GF-D8 (cell line): ENCODE measurements at regions not wholly inside any gene's neighbourhood (a gene's known extent, or its start where the extent isn't known, plus 50 kb on each side); places are given as distances from the start of the nearest gene placed in this dataset.
"Not testable (repeated sequence)": the region's sequence is repeated elsewhere in the genome, so short reads cannot be mapped to it uniquely, and the experiment has no call there.

Experiments used
- DNase-seq: peaks from one replicate; lab custom pipeline; 2025; lab: John Stamatoyannopoulos, UW

DNA sequence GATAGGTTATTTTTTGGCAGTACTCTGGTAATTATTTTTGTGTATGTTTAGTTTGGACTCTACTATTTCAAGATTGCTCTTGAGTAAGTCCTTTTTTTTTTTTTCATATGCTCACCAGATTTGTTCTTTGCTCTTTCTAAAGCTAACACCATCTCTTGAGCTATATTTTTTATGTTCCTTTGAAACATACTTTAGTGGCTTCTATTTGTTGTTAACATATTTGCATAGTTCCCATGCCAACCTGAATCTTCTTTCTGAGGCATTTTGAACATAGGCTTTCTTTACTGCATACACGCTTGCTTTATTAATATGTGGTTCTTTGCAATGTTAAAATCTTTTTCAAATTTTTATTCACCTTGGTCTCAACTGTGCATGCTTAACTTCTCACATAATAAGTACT lies 1644.9 kb downstream of the SUCLG1 start:
- no peak for DNase-seq

DNA sequence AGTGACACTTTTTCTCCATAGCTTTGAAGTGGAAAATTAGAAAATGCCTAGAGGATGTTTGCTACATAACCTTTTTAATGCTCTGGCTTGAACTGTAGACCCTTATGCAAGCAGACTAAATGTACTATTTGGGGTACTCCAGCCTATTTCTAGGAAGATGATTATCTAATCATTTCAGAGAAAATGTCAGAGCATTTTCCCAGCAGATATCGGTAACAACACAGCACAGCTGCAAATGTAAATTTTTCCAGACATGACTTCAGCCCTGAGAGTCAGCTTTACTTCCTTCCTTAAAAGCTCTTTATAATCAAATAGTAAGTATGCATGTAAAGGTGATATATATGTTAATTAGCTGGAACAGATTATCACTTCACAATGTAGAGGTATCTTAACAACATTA lies 1647.1 kb downstream of the SUCLG1 start:
- DNase-seq: no peak

DNA sequence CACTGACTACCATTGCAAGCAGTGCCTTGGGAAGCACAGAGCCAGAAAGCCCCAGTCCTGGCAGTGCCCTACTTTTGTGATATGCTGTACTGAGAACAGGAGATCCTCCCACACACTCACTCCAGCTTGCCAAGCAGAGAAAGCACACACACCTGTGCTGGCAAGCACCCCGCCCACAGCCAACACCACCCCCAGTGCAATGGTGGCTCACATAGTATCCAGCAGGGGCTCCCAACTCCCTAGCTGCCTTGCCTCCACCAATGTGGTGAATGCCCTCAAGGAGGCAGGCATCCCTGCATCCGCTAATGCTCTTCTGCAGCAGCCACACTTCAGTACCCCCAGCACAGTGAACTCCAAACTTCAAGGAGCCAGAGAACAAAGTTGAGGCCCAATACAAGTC lies 1655.8 kb downstream of the SUCLG1 start:
- no peak for DNase-seq

DNA sequence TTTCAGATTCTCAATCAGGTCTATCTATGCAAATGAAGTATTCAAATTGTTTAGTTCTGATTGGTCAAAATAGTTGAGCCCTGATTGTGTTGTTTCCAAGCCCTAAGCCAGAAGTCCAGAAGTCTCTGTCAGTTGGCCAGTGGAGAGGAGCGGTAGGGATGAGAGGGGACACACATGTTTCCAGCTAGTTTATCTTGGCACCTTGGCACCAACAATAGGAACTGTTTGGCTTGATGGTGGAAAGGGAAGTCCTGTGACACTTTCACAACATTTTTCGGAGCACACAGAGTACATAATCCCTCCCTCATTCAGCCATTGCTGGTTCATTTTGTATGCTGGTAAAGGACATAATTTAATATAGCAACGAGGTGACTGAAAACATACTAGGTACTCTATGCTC lies 1661.6 kb downstream of the SUCLG1 start:
- no peak for DNase-seq

DNA sequence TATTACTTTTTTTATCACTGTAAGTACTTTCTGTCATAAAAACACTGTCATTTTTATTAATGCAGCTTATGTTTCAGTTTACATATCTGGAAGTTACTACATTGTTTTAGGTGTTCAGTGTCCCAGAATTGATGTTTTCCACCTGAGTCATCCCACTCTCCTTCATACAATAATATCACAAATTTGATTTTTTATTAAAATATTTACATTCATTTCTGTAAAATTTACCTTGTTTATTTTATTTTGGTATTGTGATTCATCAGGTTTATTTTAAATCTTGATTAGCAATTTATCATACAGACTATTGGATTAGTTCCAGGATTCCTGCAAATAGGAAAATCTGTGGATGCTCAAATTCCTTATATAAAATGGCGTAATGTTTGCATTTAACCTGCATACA lies 1662.9 kb downstream of the SUCLG1 start:
- DNase-seq: no peak

DNA sequence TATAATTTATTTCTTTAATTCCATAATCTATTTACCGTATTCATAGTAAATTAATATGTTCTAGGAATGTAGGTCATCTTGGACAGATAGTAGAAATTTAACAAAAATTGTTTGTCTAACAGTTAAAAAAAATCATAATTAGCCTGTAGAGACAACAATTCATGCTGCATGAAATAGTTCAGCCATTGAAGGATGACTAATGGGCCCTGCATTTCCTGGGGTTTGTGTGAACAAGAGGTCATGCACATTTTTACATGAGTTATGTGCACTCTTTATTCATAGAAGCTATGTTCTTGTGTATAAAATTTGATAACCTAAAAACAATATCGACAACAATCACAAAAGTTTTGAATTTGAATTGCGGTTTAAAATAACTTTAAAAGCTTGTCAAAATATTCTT lies 1663.6 kb downstream of the SUCLG1 start:
- DNase-seq: no peak

DNA sequence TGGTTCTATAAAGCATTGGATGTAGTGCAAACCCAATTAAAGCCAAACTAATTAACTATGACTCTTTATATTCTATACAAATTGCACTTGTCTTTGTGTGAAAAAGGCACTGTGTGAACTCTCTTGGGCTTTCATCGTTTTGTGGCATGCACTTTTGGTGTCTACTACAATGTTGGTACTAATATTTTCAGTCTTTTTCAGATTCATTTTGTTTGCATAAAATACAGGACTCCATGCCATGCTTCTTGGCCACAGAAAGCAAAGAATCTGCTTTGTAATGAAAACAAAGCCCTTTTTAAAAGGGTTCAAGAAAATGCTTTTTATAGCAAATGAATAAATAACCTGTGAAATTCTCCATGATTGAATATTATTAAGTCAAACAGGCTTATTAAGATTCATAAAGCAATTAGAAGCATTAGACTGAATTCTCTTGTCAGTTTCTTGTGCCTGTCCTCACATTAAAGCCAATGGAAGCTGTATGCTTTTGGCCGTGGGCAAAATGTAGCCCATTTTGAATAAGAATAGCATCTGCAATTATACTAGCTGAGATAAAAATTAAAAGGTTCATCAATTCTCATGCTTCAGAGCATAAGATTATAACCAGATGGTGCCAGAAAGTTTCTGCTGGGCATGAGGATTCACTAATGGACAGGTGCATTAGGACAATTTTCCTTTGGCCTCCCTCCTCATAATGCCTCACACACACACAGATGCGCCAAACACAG lies 1665.2 kb downstream of the SUCLG1 start:
- DNase-seq: no peak

DNA sequence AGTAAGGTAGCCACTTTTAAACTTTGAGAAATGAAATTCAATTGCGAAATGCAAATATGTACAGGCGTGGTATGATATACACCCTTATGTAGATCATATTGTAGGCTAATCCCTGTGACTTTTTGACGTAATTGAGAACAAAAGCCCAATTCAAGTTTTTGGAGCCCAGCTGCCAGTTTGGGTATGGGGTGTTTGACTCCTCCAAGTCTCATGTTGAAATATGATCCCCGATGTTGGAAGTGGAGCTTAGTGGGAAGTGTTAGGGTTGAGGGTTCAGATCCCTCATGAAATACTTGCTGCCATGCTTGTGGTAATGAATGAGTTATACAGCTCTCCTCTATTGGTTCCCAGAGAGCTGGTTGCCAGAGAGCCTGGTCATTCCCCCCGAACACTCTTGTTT lies 1666.8 kb downstream of the SUCLG1 start:
- no peak for DNase-seq

DNA sequence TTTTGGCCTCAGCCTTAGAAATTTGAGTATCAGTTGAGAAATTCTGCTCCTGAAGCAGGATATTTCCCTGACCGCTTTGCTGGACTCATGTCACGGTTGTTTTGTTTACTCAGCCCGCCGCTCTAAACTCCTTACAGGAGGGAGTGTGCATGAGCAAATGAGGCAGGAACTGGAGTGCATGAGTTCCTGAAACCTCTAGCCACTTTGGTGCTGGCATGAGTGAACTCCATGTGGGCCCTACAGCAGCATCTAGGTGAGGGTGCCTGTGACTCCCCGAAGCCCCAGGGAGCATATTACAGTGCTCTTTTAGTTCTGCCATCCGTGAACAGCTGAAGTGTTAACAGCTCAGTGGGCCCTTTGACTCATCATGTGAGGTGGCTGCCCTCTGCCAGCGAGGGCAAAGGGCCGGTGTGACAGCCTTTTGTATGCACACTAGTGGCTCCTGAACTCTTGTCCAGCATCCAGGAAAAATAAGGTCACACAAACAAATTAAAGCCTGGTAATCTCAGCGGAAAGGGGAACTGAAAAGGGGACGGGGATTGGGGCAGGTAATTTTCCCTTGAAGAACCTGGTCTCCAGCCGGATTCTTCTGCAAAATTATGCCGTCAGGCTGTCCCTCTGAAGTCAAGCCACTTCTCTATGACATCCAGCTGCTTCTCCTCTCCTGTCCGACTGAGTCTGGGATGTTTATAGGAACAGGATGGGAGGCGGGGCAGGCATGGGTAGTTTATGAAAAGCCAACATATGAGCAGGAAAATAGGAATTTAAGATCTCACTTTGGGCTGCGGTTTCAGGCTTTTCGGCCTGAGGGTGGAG lies 1668.7 kb downstream of the SUCLG1 start:
- no peak for DNase-seq

DNA sequence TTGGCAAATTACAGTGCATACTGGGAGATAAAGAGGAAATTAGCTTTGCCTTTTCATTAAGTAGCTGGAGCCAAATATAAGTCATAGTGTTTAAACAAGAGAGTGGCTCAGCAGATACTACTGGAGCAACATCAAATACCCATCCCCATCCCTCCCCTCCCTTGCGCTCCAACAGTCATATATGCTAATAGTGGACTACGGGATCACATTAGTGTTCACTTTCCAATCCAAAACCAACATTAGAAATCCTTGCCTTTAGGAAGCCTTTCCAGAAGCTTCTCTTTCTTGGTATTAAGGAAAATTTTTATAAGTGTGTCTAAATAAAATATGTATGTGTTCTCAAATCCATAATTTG lies 1669.3 kb downstream of the SUCLG1 start:
- no peak for DNase-seq

DNA sequence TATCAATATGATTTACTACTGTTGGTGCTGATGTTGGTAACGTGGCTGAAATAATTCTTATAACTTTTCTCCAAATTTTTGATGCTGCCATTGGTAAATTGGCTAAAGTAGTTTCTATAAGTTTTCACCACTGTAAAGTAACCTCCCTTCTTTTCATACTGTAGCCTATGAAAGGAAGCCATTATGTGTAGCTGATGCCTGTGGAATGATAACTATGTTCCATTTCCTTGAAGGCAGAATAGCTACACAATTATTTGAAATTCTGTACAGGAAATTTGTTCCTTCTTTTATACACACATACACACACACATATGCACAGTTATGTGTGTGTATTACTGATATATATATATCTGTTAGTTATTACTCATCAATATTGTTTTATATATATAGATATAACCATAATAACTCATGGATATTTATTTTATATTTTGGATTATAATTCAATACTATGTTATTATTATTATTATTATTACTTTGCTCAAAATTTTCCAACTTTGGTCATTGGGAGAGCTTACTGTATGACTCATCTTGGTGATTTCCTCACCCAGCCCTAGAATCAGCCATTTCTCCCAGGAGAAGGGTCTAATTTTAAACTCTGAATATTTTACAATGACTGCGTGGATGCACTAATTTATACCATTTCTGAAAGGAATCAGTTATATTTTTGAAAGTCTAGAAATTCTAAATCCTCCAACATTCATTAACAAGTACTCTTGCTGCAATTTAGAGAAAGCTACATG lies 1677.7 kb downstream of the SUCLG1 start:
- DNase-seq: no peak

DNA sequence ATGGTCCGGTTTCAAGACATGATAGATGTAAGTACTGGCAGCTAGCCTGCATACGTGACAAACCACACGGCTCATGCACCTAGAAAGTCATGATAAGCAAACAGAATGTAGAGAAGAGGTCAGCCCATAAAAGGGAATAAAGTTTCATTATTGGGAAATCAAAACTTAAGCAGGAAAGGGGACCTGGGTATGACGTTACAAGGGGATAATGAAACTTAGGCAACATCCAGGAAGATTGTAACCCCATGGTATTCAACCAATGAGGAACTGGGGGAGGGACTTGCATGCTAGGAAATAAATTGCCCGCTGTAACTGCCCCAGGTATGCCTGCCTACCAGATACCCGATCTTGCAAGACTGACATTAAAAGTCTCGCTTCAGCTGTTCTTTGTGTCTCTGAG lies 1679.0 kb downstream of the SUCLG1 start:
- no peak for DNase-seq

DNA sequence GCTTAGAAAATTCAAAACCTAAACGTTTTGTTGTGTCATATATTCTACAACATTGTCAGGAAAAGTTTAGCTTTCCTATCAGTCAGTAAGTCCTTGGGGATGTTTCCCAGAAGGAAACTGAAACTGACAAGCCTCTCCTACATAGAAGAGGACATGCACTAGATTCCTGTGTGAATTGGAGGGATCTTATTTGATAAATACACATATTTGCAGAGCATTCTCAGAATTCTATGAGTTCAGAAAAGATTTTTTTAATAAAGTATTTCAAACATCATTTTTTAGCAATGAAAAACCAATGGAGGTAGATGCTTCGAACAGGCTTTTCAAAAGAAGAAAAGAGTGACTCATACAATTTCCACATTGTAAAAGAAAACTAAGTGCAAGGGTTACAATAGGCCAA lies 1706.7 kb downstream of the SUCLG1 start:
- DNase-seq: no peak

DNA sequence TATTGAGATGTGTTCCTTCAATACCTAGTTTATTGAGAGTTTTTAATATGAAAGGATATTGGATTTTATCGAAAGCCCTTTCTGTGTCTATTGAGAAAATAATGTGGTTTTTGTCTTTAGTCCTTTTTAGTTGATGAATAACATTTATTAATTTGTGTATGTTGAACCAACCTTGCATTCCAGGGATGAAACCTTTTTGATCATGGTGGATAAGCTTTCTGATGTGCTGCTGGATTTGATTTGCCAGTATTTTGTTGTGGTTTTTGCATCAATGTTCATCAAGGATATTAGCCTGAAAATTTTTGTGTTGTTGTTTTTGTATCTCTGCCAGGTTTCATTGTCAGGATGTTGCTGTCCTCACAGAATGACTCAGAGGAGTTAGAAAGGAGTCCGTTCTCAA lies 1710.4 kb downstream of the SUCLG1 start:
- no peak for DNase-seq

DNA sequence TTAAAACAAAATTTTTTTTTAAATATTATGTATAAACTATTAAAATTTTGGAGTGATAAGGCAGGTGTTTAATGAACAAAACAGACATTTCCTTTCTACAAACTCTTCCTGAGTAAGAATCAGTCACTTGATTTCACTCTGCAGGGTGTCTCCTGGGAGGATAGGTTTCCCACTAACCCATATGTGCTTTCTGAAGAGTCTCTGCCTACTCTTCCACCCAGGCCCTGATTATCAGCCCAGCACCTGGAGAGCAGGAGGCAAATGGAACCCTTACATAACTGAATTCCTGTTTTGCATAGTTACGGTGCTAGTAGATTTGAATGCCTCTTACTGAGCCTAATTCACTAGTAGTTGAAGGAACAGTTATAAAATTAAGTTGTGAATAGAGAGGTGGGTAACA lies 1718.6 kb downstream of the SUCLG1 start:
- DNase-seq: no peak

DNA sequence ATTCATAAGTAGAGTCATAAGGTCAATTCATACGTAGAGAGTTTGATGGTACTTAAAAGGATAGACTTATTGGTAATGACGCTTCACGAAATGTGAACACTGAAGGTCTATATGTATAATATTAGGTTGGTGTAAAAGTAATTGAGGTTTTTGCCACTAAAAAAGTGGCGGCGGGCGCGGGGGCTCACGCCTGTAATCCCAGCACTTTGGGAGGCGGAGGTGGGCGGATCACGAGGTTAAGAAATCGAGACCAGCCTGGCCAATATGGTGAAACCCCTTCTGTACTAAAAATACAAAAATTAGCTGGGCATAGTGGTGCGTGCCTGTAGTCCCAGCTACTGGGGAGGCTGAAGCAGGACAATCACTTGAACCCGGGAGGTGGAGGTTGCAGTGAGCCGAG lies 1721.1 kb downstream of the SUCLG1 start:
- DNase-seq: not testable (repeated sequence)

DNA sequence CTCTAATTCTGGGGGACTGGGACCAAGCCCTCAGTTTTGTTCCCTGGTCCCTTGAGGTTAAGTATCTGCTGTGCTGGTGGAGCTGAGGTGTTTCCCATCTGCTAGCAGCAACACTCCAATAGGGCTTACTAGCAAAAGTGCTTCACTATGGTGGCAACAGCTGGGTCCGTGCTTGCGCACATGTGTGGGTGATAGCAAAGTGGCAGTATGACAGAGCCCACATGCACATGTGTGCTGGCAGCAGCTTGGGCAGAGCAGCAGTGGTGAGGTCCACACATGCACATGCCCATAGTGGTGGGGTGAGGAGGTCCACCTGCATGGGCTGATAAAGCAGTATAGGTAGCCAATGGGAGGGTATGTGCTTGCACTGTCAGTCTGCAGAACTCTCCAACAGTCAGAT lies 1723.7 kb downstream of the SUCLG1 start:
- DNase-seq: no peak

DNA sequence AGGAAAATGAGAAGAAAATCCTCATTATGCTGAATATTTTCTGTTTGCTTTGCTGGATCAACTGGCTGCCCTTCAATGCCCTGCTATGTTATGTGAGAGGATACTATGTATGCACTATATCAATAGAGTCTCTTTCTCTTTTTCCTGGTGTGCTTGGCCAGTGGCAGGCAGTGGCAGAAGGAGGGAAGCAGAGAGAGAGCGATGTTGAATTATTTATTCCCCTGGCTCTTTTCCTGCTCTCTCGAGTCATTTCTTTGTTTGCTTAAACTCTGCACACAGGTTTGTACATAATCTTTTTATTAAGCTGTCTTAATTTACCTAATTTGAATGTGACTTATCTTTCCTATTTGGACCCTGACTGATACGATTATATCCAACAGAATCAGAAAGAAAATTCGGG lies 1727.3 kb downstream of the SUCLG1 start:
- no peak for DNase-seq

DNA sequence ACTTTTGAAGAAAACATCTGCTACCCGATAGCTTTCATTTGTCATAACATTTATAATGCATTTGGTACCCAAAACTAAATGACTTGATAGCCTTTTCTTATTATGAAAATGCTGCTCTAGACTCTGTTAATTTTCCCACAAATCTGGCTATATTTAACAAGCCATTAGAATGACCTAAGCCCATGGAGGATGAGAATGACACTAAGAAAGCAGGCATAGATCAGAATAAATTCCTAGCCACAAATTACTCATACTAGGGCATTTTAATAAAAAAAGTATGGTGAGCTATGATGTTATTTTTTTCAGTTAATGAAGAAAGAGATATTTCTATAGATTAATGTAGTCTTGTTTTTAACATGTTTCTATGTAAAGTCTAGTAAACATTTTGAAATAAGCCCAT lies 1728.3 kb downstream of the SUCLG1 start:
- no peak for DNase-seq

DNA sequence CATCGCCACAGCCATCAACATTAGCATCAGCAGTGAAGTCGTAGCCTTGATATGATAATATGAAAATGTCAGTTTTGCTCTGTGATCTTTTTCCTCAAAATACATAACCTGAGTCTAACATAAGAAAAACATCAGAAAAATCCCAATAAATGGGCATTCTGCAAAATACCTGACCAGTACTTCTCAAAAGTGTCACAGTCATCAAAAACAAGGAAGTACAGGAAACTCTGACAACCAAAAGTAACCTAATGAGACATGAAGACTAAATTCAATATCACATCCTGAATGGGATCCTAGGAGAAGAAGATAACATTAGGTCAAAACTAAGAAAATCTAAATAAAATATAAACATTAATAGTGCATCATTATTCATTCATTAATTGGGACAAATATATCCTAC lies 1731.0 kb downstream of the SUCLG1 start:
- DNase-seq: no peak

DNA sequence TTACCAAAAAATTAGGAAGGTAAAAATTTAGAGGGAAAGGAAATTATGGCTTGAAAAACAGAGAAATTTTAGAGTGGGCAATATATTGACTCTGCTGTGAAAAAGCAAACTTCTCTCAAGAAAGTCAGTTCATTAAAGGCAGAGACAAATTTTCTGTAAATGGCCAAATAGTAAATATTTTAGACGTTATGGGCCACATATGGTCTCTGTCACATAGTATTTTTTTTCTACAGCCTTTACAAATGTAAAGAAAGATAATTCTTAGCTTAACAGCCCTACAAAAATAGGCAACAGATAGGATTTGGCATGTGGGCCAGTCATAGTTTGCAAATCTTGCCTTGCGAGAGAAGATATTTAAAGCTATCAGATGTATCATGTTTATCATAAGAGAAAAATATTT lies 1750.4 kb downstream of the SUCLG1 start:
- no peak for DNase-seq

DNA sequence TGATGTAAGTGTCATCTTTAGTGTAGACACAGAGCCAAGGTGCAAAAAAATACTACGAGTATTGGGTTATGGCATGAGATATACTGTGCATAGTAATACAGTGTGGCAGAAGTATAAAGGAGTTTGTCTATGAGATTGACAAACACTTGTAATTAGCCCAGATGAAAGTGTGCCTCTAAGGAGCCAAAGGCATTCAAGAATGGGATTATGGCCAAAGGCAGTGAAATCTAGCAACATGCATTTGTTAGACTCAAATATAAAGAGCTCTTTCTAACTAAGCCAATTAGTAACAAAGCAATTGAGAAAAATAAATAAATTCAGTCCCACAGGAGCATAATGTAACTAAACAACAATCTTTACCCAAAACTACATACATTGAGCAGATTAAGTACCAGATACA lies 1761.8 kb downstream of the SUCLG1 start:
- no peak for DNase-seq

DNA sequence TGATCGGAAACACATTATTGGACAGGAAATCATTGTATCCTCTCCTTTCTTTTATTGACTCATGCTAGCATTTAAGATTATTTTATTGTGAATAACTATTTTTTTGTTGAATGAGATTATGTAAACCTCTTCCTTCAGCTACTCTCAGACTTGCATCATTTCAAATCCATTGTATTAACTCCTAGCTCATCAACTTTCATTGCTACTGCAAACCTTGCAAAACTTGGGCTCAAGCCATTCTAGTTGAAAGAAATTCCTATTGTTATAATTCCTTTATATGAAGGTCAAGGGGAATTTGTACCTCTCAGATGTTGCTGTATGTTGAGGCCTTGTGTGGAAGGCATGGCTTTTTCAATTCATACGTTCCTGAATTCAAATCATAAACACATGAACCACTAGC lies 1764.6 kb downstream of the SUCLG1 start:
- no peak for DNase-seq
